Activated naive CD8-positive, alpha-beta T cell treated with anti-CD3 and anti-CD28 coated beads, Interleukin-2, amount 10 ng/mL, durations not matched to agents 7 days and 5 days (primary cell): ENCODE measurements at regions not wholly inside any gene's neighbourhood (a gene's known extent, or its start where the extent isn't known, plus 50 kb on each side); places are given as distances from the start of the nearest gene placed in this dataset.

Experiments
- ATAC-seq: fragments of 150-1000 bp; cut with Tn5 transposase; one replicate; pipeline ENCODE4 v1.10.0; 2021; ENCODE audit warnings: low read depth, moderate library complexity
- POLR2A ChIA-PET: fragments of 350-600 bp; sonication (Branson Sonifier 250); formaldehyde crosslinking; loops from one replicate; lab custom pipeline; 2021; ENCODE audit warnings: antibody characterized with exemption; lab: Charles Lee
- DNase-seq: peaks from one replicate; pipeline ENCODE4 v3.0.0; 2021
- H3K27ac Mint-ChIP-seq: one replicate; pipeline ENCODE4 v1.8.0; 2022; ENCODE audit warnings: mild to moderate bottlenecking, mixed read lengths
- H3K27me3 Mint-ChIP-seq: one replicate; pipeline ENCODE4 v1.8.0; 2022; ENCODE audit warnings: mild to moderate bottlenecking, moderate library complexity, mixed read lengths
- H3K36me3 Mint-ChIP-seq: one replicate; pipeline ENCODE4 v1.8.0; 2021; ENCODE audit warnings: mild to moderate bottlenecking, mixed read lengths
- H3K4me1 Mint-ChIP-seq: one replicate; pipeline ENCODE4 v1.8.0; 2021; ENCODE audit warnings: mixed read lengths
- H3K4me3 Mint-ChIP-seq: one replicate; pipeline ENCODE4 v1.8.0; 2022; ENCODE audit warnings: mild to moderate bottlenecking, moderate library complexity, mixed read lengths
- H3K9me3 Mint-ChIP-seq: one replicate; pipeline ENCODE4 v1.8.0; 2021; ENCODE audit warnings: mixed read lengths

DNA sequence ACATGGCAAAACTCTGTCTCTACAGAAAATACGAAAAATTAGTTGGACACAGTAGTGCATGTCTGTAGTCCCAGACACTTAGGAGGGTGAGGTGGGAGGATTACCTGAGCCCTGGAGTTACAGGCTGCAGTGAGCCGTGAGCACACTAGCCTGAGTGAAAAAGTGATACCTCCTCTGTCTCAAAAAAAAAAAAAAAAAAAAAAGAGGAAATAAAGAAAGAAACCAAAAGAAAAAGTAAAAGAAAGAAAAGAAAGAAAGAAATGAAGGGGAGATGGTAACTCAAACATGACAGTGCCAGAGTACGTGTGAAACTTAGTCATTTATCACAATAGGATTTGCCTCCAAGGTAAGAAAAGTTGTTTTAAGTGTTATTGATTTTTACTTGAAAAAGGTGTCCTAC lies 407.0 kb upstream of the MGAT4C start:
- Mint-ChIP-seq H3K4me3 (no peak overlapping the region), H3K9me3 (peaks cover 1% of the 10 kb centered on the region), H3K27me3 (no peaks in the 10 kb centered on the region), H3K27ac (no peak overlapping the region), H3K36me3 (no peaks in the 10 kb centered on the region), H3K4me1 (no peaks in the 10 kb centered on the region)
- POLR2A ChIA-PET = no interaction called here
- ATAC-seq (no peak), DNase-seq (no peak)

DNA sequence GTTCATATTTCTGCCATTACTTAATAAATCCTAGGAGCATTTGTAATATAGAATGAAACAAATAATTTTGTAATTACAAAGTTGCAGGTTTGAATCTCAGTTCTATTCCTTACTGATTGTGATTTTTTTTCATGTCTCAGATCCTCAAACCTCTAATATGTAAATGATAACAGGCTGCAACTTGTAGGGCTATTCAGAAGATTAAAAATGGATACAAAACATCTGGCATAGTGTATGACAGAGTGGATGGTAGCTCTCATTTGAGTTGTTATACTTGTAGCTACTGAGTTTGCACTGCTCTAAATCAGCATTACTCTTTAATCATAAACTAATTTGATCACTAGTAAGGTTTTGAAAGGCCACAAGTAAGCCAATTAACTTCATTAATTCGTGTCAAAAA lies 406.3 kb upstream of the MGAT4C start:
- no peak overlapping the region for H3K27ac Mint-ChIP-seq
- H3K36me3 Mint-ChIP-seq = no peaks in the 10 kb centered on the region
- DNase-seq (no peak), ATAC-seq (no peak)
- no peaks in the 10 kb centered on the region for H3K4me1 Mint-ChIP-seq
- POLR2A ChIA-PET = no interaction called here
- no peaks in the 10 kb centered on the region for H3K27me3 Mint-ChIP-seq
- no peak overlapping the region for H3K4me3 Mint-ChIP-seq
- H3K9me3 Mint-ChIP-seq = peaks cover 1% of the 10 kb centered on the region

DNA sequence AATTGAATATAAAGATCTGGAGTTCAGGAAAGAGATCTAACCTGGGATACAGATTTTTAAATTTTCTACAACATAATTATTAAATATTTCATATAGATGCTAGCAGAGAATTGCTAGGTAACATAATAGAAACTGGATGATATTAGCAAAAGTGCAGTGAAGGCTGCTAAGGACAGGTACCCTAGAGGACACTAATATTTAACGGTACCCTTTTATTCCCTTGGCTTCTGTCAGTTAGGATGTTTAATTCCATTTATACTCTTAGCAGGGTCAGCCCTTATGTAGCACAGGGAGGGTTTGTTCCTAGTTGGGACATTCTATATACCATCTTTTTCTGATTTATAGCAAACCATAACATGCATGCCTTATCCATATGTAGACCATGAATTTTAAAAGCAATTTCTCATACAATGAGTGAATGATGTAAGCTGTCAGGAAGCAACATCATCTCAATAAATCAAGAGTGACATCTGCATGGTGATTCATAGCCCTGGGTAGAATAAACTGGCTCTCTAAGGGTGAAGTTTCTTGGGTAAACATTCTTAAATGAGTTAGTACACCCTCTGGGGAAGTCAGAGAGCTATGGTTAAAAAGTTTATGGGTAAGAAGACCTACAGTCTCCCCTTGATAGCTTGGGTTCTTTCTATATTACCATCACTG lies 404.4 kb upstream of the MGAT4C start:
- no peak overlapping the region for H3K27ac Mint-ChIP-seq
- no peaks in the 10 kb centered on the region for H3K4me1 Mint-ChIP-seq
- H3K27me3 Mint-ChIP-seq = no peaks in the 10 kb centered on the region
- no peak overlapping the region for H3K4me3 Mint-ChIP-seq
- ATAC-seq (no peak), DNase-seq (no peak)
- peaks cover 1% of the 10 kb centered on the region for H3K9me3 Mint-ChIP-seq
- no peaks in the 10 kb centered on the region for H3K36me3 Mint-ChIP-seq
- POLR2A ChIA-PET = no interaction called here

DNA sequence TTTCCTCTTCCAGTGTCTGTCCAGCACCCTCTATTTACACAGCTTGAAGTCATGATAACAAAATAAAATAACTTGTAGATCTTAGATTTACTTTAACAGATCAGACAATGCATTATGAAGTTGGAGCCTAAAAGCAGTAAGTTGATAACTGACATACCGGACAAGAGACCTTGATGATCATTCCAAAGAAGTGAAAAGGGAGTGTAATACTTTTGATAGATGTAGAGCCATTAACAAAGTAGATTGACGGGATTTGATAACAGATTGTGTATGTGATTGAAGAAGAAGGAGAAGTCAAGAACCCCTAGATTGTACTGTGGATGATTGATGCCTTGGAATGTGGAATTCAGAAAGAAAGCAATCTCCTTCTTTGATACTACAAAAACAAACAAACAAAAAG lies 403.8 kb upstream of the MGAT4C start:
- POLR2A ChIA-PET = no interaction called here
- Mint-ChIP-seq H3K36me3 (no peaks in the 10 kb centered on the region), H3K27ac (no peak overlapping the region), H3K27me3 (no peaks in the 10 kb centered on the region), H3K9me3 (peaks cover 1% of the 10 kb centered on the region), H3K4me3 (no peak overlapping the region), H3K4me1 (no peaks in the 10 kb centered on the region)
- DNase-seq = no peak
- no peak for ATAC-seq

DNA sequence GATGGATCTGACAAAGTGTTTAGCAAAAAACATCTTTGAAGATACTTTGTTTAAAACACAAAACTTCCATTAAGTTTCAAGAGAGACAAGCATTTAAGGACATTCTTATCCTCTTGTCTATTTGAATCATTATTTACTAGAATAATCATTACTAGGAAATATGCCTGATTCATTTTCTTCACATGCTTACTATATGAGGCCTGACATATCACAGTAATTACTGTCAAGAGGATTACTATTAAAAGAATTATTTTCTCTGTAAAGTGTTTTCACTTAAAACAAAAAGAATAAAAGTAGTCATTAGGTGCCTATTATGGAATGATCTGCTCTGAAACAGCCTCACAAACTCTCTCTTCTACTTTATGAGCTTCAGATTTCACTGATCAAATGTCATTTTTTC lies 402.1 kb upstream of the MGAT4C start:
- Mint-ChIP-seq H3K4me3 (no peak overlapping the region), H3K36me3 (no peaks in the 10 kb centered on the region), H3K9me3 (no peaks in the 10 kb centered on the region), H3K27me3 (no peaks in the 10 kb centered on the region), H3K4me1 (no peaks in the 10 kb centered on the region), H3K27ac (no peak overlapping the region)
- ATAC-seq = no peak
- POLR2A ChIA-PET = no interaction called here
- no peak for DNase-seq

DNA sequence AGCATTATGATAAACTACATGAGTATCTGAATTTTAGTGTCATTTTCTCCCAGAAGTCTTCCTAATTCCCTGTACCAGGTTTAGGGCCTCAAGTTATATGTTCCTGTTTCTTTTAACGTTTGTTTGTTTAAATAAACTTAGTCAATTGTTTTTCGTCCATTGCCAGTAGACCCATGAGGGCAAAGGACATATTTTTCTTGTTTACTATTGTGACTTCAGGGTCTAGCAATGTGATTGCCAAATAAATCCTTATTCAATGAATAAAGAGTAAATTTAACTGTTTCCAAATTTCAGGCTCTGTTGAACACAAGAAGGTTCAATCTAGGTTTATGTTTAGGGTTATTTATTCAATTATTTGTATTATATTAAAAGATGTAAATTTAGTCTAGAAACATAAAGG lies 391.6 kb upstream of the MGAT4C start:
- DNase-seq = no peak
- Mint-ChIP-seq H3K9me3 (no peaks in the 10 kb centered on the region), H3K27me3 (no peaks in the 10 kb centered on the region), H3K27ac (no peak overlapping the region), H3K36me3 (no peaks in the 10 kb centered on the region), H3K4me1 (no peaks in the 10 kb centered on the region), H3K4me3 (no peak overlapping the region)
- no peak for ATAC-seq
- POLR2A ChIA-PET = no interaction called here

DNA sequence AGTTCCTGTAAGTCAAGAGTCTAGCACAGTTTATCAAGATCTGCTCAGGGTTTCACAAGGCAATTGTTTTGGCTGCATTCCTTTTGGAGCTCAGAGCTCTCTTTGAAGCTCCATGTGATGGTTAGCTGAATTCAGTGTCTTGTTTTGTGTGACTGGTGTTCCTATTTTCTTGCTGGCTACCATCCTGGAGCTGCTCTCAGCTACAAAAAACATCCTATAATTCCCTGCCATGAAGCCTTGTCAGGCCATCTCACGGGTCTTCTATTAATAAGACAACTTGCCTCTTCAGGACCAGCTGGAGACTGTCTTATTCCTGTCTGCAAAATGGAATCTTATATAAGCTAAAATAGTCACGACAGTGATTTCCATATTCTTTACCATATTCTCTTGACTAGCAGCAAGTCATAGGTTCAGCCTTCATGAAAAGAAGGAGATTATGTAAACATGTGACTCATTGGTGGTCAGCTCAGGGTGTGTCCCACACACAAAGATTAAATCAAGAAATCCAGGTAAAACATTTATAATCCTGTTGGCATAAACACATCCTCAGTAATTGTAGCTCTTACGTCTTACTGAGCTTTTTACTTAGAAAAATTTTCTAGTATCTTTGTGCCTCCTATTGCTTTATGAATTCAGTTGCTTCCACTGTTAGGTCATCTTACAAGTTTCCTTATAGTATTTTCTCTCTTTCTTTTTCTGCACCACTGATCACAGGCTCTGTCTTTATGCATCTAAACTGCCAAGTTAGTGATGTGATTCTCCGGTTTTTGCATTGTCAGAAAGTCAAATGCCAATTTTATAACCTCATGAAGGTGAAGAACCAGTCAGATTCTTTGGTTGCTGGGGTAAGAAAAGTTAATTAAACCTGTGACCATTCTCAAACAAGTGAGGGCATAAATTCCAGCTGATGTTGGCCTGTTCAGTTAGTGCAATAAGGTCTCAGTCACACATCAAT lies 378.5 kb upstream of the MGAT4C start:
- H3K27me3 Mint-ChIP-seq = no peaks in the 10 kb centered on the region
- no peak overlapping the region for H3K4me3 Mint-ChIP-seq
- no peaks in the 10 kb centered on the region for H3K4me1 Mint-ChIP-seq
- no peaks in the 10 kb centered on the region for H3K36me3 Mint-ChIP-seq
- POLR2A ChIA-PET = no interaction called here
- H3K27ac Mint-ChIP-seq = no peak overlapping the region
- H3K9me3 Mint-ChIP-seq = peaks cover 4% of the 10 kb centered on the region
- DNase-seq = no peak
- no peak for ATAC-seq

DNA sequence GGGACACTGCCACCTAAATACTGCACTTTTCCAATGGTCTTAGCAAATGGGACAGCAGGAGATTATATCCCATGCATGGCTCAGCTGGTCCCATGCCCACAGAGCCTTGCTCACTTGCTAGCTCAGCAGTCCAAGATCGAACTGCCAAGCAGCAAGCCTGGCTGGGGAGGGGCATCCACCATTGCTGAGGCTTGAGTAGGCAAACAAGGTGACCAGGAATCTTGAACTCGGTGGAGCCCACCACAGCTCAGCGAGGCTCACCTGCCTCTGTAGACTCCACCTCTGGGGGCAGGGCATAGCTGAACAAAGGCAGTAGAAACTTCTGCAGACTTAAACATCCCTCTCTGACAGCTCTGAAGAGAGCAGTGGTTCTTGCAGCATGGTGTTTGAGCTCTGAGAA lies 370.8 kb upstream of the MGAT4C start:
- H3K36me3 Mint-ChIP-seq = no peaks in the 10 kb centered on the region
- DNase-seq (no peak), ATAC-seq (no peak)
- H3K4me1 Mint-ChIP-seq = no peaks in the 10 kb centered on the region
- POLR2A ChIA-PET = no interaction called here
- no peaks in the 10 kb centered on the region for H3K27me3 Mint-ChIP-seq
- H3K4me3 Mint-ChIP-seq = no peak overlapping the region
- no peak overlapping the region for H3K27ac Mint-ChIP-seq
- peaks cover 24% of the 10 kb centered on the region for H3K9me3 Mint-ChIP-seq

DNA sequence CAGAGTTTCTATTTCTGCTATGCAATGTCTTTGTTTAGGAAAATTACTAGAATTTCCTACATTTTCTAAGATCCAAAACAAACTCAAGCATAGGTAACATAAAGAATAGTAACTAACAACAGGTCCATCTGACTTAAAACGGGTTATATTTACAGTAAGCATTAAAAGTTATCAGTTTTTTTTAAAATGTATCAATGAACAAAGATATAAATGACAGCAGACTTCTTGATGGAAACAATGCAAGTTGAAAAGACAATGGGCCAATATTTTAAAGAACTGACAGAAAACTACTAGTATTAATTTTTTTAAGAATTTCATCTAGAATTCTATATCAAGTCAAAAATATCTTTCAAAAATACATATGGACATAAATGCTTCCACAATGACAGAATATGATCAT lies 367.1 kb upstream of the MGAT4C start:
- POLR2A ChIA-PET = no interaction called here
- DNase-seq (no peak), ATAC-seq (no peak)
- Mint-ChIP-seq H3K36me3 (no peaks in the 10 kb centered on the region), H3K27ac (no peak overlapping the region), H3K27me3 (no peaks in the 10 kb centered on the region), H3K4me1 (no peaks in the 10 kb centered on the region), H3K9me3 (peaks cover 12% of the 10 kb centered on the region), H3K4me3 (no peak overlapping the region)

DNA sequence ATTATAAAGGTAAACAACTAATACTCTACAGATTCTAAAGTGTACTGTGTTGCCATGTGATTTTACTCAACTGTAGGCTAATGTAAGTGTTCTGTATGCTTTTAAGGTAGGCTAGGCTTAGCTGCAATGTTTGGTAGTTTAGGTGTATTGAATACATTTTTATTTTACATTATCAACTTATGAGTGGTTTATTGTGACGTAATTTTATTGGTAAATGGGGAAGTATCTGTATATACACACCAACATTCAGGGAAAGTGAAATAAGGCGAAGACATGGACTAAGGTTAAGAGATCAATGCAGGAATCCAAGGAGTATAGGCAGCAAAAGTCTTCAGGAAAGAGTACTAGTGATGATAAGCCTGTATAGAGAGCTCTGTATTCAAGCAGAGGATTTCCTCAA lies 365.8 kb upstream of the MGAT4C start:
- POLR2A ChIA-PET = no interaction called here
- no peaks in the 10 kb centered on the region for H3K27me3 Mint-ChIP-seq
- DNase-seq (no peak), ATAC-seq (no peak)
- peaks cover 11% of the 10 kb centered on the region for H3K9me3 Mint-ChIP-seq
- H3K4me3 Mint-ChIP-seq = no peak overlapping the region
- no peaks in the 10 kb centered on the region for H3K36me3 Mint-ChIP-seq
- no peaks in the 10 kb centered on the region for H3K4me1 Mint-ChIP-seq
- H3K27ac Mint-ChIP-seq = no peak overlapping the region

DNA sequence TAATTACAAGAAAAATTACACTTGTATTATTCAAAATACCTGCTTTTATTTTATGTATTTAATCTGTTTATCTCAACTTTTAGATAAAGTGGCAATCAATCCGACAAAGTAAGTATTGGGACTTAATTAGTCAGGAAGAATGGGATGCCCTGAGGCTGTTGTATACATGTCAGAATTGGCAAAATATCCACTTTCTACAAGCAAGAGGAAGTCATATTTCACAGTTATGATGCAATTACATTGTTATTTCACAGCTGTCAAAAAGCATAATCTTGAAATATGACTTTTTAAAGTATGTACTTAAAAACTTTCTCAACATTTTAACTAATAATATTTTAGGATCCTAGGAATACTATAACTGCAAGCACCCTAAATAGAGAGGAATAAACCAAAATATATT lies 357.1 kb upstream of the MGAT4C start:
- H3K9me3 Mint-ChIP-seq = peaks cover 4% of the 10 kb centered on the region

DNA sequence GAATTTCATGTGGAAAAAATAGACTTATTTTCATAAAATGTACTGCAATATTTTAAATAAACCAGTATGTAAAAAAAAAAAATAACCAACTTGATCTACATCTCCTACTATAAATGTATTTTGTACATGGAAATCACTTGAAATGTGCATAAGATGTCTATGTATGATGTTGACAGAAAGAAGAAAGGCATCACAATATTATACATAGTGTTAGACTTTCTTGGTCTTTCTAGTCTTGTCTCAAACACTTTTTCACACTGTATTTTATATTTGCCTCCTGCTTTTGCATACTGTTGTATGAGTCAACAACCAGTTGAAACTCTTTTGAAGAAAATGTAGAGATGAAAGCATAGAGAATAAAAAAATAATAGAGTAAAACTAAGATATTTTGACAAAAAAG lies 352.4 kb upstream of the MGAT4C start:
- POLR2A ChIA-PET = no interaction called here
- Mint-ChIP-seq H3K4me3 (no peak overlapping the region), H3K27me3 (no peaks in the 10 kb centered on the region), H3K36me3 (no peaks in the 10 kb centered on the region), H3K4me1 (no peaks in the 10 kb centered on the region), H3K27ac (no peak overlapping the region), H3K9me3 (peaks cover 2% of the 10 kb centered on the region)
- no peak for DNase-seq
- ATAC-seq = no peak

More for the DNA sequence above, 357.1 kb upstream of the MGAT4C start:
- Mint-ChIP-seq H3K27ac (no peak overlapping the region), H3K27me3 (no peaks in the 10 kb centered on the region), H3K4me1 (no peaks in the 10 kb centered on the region), H3K36me3 (no peaks in the 10 kb centered on the region), H3K4me3 (no peak overlapping the region)
- ATAC-seq (no peak), DNase-seq (no peak)
- POLR2A ChIA-PET = no interaction called here

DNA sequence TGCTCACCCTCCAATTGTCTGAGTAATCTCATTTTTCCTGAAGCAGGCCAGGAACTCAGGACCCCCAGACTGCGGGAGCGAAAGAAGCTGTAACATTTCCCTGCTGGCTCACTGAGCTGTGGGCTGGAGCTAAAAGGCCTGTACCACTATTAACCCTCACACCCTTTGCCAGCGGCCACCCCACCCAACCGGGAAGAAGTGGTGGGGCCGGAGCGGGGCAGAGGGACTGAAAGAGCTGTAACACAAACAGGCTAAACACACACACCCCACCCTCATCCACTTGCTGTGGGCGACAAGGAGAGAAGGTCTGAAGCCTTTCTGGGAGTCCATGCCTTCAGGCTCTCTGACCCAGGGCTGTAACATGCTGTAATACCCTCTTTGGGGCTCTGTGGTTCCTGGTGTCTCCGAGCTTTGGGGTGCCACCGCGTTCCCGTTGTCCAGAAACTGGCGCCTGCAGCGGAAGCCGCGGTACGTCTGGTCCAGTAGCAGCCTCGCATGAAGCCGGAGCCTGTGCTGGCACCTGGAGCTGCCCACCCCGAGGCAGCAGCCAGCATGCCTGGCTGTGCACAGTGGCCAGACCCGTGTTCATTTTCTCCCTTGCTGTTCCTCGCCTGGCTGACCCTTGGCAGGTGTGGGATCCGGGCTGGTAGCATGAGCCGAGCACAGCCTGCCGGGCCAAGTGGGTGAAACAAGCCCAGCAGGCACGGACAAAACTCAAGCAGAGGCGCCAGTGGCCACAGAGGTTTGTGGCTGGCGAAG lies 345.5 kb upstream of the MGAT4C start:
- no peaks in the 10 kb centered on the region for H3K27me3 Mint-ChIP-seq
- no peaks in the 10 kb centered on the region for H3K9me3 Mint-ChIP-seq
- no peaks in the 10 kb centered on the region for H3K36me3 Mint-ChIP-seq
- POLR2A ChIA-PET = no interaction called here
- no peak overlapping the region for H3K27ac Mint-ChIP-seq
- no peaks in the 10 kb centered on the region for H3K4me1 Mint-ChIP-seq
- DNase-seq (no peak), ATAC-seq (no peak)
- no peak overlapping the region for H3K4me3 Mint-ChIP-seq
